Right lobe of liver (tissue), 4 donors: ENCODE measurements at regions not wholly inside any gene's neighbourhood (a gene's known extent, or its start where the extent isn't known, plus 50 kb on each side); places are given as distances from the start of the nearest gene placed in this dataset.

Experiments
- POLR2A ChIP-seq: fragments of 450-650 bp; IDR thresholded peaks from one replicate; pipeline ENCODE4 v1.6.1; 2017; ENCODE audit warnings: antibody characterized with exemption, mild to moderate bottlenecking
- TF ChIP-seq, protein P1 (sequence below), 4 donors: fragments of 200-600 bp in 3 of 4; fragments of 450-650 bp in 1 of 4; IDR thresholded peaks; one replicate each; pipeline versions ENCODE4 v1.5.1 to v1.8.0; 2016 to 2022; ENCODE audit warnings: antibody characterized with exemption in 4 of 4, mild to moderate bottlenecking in 2 of 4
- donor health status: DM: no; HTN: no; CAD: no.
- donor health status: DM: no; HTN: no; CAD: no.
- donor health status: DM: no; HTN: yes; CAD: no.

DNA sequence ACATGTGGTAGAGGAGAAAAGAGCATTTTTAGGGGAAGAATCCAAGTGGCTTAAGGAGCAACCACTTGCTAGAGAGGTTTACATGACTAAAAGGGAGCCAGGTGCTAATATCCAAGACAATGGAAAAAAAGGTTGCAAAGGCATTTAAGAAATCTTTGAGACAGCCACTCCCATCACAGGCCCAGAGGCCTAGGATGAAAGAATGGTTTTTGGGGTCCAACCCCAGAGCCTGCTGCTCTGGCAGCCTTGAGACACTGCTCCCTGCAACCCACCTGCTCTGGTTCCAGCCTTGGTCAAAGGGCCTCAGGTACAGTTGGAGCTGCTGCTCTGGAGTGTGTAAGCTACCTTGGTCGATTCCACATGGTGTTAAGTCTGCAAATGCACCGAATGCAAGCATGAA lies 84.1 kb upstream of the FREM3 start:
- TF ChIP-seq POLR2A: no peak
- TF ChIP-seq, protein P1, sequence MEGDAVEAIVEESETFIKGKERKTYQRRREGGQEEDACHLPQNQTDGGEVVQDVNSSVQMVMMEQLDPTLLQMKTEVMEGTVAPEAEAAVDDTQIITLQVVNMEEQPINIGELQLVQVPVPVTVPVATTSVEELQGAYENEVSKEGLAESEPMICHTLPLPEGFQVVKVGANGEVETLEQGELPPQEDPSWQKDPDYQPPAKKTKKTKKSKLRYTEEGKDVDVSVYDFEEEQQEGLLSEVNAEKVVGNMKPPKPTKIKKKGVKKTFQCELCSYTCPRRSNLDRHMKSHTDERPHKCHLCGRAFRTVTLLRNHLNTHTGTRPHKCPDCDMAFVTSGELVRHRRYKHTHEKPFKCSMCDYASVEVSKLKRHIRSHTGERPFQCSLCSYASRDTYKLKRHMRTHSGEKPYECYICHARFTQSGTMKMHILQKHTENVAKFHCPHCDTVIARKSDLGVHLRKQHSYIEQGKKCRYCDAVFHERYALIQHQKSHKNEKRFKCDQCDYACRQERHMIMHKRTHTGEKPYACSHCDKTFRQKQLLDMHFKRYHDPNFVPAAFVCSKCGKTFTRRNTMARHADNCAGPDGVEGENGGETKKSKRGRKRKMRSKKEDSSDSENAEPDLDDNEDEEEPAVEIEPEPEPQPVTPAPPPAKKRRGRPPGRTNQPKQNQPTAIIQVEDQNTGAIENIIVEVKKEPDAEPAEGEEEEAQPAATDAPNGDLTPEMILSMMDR (IDR thresholded peaks at IDR 0.05): no peak
